Frontal cortex (tissue), 3 donors: ENCODE measurements at regions not wholly inside any gene's neighbourhood (a gene's known extent, or its start where the extent isn't known, plus 50 kb on each side); places are given as distances from the start of the nearest gene placed in this dataset.

Experiments used
- DNase-seq, 2 donors: peaks; one replicate each; pipeline ENCODE4 v3.0.0; 2012; ENCODE audit warnings: low spot score in 2 of 2
- FAIRE-seq: peaks from 2 replicates; lab custom pipeline; 2012; peaks lifted over from hg19 to GRCh38; lab: Jason Lieb, UNC
- donor health status: control.
- donor health status: control.
- donor health status: control.

- no peak for DNase-seq
- no peak for FAIRE-seq
These were observed 593.2 kb downstream of the ZNF674 start for GRCh38 chrX:45952030-45952429.

GRCh38 chrX:45935408-45935807 lies 609.8 kb downstream of the ZNF674 start:
- no peak for DNase-seq
- FAIRE-seq, result no peak

DNA sequence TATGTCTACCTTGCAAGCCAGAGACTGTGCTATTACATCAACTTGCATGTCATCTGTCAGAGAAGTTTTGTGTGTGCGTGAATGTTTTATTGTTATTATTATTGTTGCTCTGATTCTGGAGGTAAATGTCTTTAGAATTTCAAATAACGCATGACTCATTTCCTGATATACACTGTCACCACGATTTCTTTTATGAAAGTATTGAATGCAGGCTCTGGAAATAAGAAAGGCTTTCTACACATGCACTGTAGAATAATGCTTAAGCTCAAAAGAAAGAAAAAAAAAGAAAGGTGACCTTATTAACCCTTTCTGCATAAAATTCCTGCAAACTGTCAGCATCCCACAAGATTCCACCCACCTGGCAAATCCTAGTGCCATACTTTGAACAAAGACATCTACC lies 632.9 kb downstream of the ZNF674 start:
- DNase-seq (no peak), FAIRE-seq (no peak)

- no peak for DNase-seq
- no peak for FAIRE-seq
These were observed 637.4 kb downstream of the ZNF674 start for GRCh38 chrX:45907786-45908185.

DNA sequence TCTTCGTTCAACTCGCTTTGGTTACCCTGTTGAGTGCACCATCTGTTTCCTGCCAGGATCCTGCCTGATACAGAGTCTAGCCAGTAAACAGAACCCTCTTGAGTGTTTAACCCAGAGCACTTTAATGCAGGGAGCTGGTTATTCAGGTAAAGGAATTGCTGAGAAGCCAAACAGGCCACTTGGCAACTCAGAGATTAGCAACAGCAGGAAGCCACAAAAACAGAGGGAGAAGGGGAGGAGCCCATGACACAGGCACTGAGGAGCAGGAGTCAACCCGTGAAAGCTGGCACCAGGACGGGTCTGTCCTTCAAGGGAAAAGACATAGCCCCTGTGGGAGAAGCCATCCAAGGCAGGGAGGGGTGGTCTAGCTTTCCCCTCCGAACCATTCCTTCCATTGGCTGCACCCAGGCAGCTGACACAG lies 641.4 kb downstream of the ZNF674 start:
- DNase-seq, result no peak

DNA sequence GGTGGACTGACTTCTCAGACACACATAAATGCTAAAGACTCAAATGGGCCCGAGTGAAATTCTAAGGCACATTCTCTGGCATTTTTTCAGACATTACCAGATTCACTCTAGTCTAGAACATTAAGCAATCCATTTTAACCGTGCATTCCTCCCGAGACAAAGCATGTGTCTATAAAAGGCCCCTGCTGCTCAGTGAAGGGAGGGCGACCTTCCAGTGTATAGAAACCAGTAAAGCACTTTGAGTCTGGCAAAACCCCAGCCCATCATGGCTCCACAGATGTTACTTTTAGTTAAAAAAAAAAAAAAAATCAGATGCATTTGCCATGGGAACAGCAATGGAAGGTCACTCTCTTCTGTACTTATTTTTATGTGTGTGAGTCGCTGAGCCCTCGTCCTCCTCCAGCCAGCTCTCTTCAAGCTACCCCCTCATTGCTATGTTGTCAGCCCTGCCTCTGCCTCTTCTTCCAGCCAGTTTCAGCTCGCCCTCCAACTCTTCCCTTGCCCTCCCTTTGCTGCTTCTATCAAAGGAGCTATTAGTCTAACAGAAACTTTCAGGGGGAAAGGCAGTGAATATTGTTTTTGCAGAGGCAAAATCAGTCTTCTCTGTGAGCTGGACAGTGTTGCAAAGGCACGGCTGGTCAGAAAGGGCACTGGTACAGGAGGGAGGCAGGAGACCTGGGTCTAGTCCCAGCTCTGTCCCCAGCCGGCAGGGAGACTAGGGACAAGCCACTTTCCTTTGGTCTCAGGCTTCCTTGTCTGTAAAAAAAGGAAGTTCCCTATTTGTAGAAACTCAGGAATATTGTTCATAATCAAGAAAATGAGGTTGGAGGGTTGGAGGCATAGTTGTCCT lies 644.2 kb downstream of the ZNF674 start:
- DNase-seq (no peak), FAIRE-seq (no peak)

More for the DNA sequence above, 641.4 kb downstream of the ZNF674 start:
- no peak for FAIRE-seq

DNA sequence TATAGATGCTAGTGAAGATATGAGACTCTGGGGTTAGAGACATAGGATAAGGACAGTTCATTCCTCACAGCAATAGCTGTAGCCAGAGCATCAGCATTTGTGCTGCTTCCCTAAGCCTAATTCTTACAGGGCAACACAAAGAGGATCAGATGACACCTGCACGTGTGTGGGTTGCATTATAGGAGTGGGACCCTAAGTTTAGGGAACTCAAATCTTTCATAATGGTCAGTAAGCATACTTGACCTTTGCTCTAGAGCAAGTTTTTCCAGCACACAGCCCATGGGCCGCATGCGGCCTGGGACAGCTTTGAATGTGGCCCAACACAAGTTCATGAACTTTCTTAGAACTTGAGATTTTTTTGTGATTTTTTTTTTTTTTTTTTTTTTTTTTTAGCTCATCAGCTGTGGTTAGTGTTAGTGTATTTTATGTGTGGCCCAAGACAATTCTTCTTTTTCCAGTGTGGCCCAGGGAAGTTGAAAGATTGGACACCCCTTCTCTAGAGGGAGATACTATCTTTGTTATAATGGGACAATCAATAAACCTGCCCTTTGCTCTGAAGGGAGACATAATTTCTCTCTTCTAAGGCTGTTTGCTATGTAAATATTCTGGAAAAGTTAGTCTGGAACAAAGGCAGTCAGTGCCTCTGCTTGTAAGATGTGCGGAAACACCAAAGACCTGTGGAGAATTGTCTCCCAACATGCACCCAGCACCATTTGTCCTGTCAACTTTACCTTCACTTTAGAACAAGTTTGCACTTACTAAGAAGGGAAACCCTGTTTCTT lies 650.2 kb downstream of the ZNF674 start:
- DNase-seq (no peak), FAIRE-seq (no peak)

- DNase-seq (no peak), FAIRE-seq (no peak)
These were observed 655.8 kb downstream of the ZNF674 start for GRCh38 chrX:45889471-45889870.

GRCh38 chrX:45888518-45888917 lies 656.7 kb downstream of the ZNF674 start:
- no peak for DNase-seq
- FAIRE-seq, result no peak

DNA sequence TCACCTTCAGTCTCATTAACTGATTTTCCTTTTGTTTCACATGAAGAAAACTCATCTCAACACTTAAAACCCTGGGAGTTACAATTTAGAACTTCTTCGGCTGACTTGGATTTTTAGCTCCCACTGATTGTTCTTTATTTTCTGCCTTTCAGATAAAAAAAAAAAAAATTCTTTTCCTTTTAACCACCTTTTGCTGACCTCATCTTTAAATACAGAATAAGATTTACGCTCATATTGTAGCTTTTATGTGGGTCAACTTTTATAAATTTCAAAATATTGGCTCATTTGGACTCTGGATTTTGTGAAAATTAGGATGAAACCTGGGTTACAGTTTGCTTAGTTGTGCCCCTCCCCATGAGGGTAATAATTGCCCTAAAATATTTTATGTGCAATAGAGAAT lies 659.3 kb downstream of the ZNF674 start:
- FAIRE-seq (no peak), DNase-seq (no peak)

DNA sequence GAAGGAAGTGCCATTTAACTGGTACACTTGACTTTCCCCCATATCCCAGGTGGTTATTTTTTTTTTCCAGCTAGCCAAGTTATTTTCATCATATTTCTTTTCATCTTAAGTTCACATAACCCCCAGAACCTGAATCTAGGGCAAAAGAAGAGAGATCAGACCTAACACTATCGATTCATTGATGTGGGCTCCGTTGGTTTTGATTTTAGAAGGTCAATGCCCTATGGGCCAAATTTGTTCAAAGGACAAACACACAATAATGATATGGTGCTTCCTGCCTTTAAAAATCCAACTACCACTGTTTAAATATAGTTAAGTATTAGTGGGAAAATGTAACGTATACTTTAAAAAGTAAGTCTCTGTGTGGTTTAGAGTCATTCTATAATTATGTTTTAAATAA lies 665.7 kb downstream of the ZNF674 start:
- FAIRE-seq (no peak), DNase-seq (no peak)

GRCh38 chrX:45876206-45876605 lies 669.0 kb downstream of the ZNF674 start:
- FAIRE-seq, result no peak
- DNase-seq, result no peak

DNA sequence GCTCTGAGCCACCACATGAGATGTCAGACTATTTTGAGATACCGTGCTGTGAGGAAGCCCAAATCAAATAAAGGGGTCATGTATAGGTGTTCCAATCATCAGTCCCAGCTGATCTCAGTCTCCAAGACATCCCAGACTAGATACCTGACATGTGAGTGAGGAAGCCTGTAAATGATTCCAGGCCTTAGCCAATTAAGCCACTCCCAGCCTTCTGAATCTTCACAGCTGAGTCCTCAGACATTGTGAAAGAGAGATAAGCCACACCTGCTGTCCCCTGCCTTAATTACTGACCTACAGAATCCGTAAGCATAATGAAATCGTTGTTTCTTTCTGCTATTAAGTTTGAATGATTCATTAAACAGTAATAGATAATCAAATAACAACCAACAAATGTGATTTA lies 671.4 kb downstream of the ZNF674 start:
- no peak for DNase-seq
- no peak for FAIRE-seq

GRCh38 chrX:45872480-45872879 lies 671.8 kb upstream of the DIPK2B start:
- DNase-seq (no peak), FAIRE-seq (no peak)

DNA sequence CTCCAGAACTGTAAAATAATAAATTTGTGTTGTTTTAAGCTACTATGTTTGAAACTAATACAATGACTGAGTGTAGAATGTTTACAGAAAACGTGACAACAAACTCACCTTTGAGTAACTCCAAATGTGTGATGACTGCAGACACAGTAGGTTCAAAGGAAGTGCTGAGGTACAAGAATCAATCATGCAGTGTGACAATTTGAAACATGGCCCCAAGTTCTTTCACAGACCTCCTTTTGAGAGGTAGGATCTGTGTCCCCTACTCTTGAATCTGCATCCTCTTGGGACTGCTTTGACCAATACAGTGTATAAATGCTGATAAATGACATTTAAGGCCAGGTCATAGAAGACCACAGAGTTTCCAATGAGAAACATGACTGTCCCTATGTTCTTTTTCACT lies 667.7 kb upstream of the DIPK2B start:
- DNase-seq, result no peak
- no peak for FAIRE-seq

DNA sequence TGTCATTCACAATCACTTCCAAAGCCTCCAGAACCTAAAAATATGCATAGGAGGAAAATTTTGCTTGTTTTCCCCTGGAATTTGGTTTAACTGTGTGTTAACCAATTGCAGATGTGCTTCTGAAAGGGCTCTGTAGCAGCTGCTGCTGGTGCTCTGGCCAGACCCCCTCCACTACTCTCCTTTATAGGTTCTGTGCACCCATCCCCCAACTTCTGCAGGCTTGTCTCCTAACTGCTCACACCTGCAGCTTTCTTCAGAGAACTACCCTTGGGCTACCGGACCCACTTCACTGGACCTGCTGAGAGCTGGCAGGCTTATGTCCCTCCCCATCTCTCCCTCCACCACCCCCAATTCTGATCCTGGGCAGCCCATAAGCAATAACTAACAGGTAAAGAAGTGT lies 662.1 kb upstream of the DIPK2B start:
- DNase-seq, result no peak

DNA sequence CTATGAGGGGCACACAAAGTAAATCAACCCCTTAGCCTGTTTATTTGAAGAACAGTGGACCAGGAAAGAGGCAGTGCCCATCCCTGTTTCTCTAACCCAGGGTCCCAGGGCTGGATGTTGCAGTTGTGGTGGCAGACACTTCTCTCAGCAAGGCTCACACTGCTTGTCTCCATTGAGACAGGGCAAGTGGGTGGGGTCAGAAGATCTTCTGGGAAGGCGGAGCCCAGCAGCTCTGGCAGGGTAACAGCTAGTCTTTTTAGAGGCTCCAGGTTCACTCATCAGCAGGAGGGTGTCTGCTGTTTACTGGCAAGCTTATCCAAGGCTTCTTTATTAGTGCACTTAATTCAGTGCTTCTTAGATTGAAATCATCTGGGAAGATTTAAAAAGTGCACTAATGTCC lies 659.8 kb upstream of the DIPK2B start:
- FAIRE-seq, result no peak
- DNase-seq, result no peak

More for the DNA sequence above, 662.1 kb upstream of the DIPK2B start:
- FAIRE-seq, result no peak

- DNase-seq (no peak), FAIRE-seq (no peak)
These were observed 658.7 kb upstream of the DIPK2B start for GRCh38 chrX:45859407-45859806.

DNA sequence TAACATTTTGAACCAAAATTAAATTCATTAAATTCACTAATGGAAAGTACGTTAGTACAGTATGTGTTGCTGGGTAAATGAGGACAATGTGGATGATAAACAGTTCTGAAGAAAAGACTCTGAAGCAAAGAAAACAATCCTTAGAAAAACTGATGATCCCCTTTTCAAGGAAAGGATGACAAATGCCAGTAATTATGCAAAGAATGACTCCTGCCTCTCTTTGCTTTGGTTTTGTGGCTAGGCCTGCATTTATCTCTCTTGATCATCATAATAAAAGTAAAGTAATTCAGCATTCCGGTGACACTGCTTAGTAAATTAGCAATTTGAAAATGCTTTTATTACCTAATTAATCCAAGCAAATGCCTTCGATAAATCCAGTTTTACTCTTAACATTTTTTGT lies 652.2 kb upstream of the DIPK2B start:
- DNase-seq, result no peak
- FAIRE-seq, result no peak

DNA sequence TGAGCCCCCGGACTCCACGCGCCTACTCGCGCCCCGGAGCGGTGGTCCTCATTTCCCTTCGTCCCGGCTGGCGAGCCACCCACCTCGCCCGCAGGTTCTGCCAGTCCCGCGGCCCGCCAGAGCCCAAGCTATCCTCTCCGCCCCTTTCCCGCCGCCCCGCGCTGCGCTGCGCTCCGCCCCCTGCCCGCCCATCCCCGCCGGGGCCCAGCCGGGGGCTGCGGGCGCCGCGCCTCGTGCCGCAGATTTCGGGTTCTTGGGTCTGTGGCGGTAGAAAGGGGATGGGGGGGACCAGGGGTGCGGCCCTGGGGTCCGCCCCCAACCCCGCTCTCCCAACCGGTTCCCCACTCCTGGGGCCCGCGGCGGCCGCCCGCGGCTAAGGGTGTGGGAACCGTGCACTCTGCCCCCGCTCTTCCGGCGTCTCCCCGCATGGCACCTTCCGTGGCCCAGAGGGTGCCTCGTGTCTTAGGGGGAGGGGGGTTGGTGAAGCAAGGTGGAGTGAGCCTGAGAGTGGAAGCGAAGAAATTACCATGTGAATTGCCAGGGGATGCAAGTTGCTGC lies 650.8 kb upstream of the DIPK2B start:
- DNase-seq, result peak in 1 of 2 donors; percentile 8
- no peak for FAIRE-seq
